Hepatocyte (in vitro differentiated cells): ENCODE measurements at regions not wholly inside any gene's neighbourhood (a gene's known extent, or its start where the extent isn't known, plus 50 kb on each side); places are given as distances from the start of the nearest gene placed in this dataset.

Experiments
- EZH2 ChIP-seq: fragments of 200-600 bp; sonication (generic); IDR thresholded peaks from 2 replicates; pipeline ENCODE4 v1.6.1; 2016; ENCODE audit warnings: antibody characterized with exemption, mild to moderate bottlenecking, borderline replicate concordance
- EZH2phosphoT487 ChIP-seq: fragments of 200-600 bp; sonication (generic); IDR thresholded peaks from one replicate; pipeline ENCODE4 v1.6.1; 2018; ENCODE audit warnings: antibody characterized with exemption, mild to moderate bottlenecking, low read depth, moderate library complexity; ENCODE audit not compliant: unreplicated experiment, severe bottlenecking
- TF ChIP-seq, protein P1 (sequence below): fragments of 200-600 bp; sonication (generic); IDR thresholded peaks from 2 replicates; pipeline ENCODE4 v1.5.1; 2016; ENCODE audit warnings: antibody characterized with exemption, mild to moderate bottlenecking; ENCODE audit not compliant: poor library complexity

DNA sequence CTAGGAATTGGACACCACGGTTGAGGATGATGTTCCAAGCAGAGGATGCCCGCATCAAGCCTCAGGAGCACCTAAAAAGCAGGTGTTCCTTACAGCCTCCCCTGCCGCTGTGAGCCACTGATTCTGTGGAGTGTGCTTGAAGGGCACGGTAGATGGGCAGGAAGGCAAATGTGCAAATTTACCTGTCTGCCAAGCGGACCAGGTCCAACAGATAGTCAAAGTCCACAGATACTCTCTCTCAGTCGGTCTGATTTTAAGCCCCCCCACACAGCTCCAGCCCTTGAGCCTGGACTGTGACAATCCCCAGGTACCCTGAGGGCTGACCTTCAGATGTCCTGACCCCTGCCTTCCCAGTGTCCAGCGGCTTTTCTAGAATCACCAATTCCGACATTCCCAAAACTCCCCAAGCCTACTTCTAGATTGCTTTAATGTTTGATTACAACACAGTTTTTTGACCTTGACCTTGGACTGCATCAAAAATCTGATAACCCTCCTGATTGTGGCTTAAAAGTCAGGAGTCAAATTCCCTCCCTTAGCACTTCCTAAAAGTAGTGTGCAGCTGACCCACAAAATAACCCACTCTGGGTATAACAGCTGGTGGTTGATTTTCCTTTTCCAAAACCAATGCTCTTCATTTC, 208.8 kb upstream of the NCKAP5 start:
- TF ChIP-seq EZH2 (no peak), EZH2phosphoT487 (no peak)
- TF ChIP-seq, protein P1, sequence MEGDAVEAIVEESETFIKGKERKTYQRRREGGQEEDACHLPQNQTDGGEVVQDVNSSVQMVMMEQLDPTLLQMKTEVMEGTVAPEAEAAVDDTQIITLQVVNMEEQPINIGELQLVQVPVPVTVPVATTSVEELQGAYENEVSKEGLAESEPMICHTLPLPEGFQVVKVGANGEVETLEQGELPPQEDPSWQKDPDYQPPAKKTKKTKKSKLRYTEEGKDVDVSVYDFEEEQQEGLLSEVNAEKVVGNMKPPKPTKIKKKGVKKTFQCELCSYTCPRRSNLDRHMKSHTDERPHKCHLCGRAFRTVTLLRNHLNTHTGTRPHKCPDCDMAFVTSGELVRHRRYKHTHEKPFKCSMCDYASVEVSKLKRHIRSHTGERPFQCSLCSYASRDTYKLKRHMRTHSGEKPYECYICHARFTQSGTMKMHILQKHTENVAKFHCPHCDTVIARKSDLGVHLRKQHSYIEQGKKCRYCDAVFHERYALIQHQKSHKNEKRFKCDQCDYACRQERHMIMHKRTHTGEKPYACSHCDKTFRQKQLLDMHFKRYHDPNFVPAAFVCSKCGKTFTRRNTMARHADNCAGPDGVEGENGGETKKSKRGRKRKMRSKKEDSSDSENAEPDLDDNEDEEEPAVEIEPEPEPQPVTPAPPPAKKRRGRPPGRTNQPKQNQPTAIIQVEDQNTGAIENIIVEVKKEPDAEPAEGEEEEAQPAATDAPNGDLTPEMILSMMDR = no peak
